Suprapubic skin (tissue), 4 donors: ENCODE measurements at regions not wholly inside any gene's neighbourhood (a gene's known extent, or its start where the extent isn't known, plus 50 kb on each side); places are given as distances from the start of the nearest gene placed in this dataset.

ENCODE experiments used
- POLR2A ChIP-seq, 2 donors: fragments of 450-650 bp; IDR thresholded peaks; one replicate each; pipeline ENCODE4 v1.6.1; 2017; ENCODE audit warnings: antibody characterized with exemption in 2 of 2, mild to moderate bottlenecking in 2 of 2, moderate library complexity in 2 of 2
- POLR2AphosphoS5 ChIP-seq, 3 donors: sonication (generic); formaldehyde crosslinking; IDR thresholded peaks; one replicate each; pipeline ENCODE4 v1.6.1; 2017; ENCODE audit warnings: antibody characterized with exemption in 3 of 3
- TF ChIP-seq, protein P1 (sequence below), 2 donors: fragments of 200-600 bp in 1 of 2; fragments of 450-650 bp in 1 of 2; sonication (generic) in 1 of 2; IDR thresholded peaks; one replicate each; pipeline ENCODE4 v1.5.1; 2016 to 2019; ENCODE audit warnings: antibody characterized with exemption in 2 of 2, mild to moderate bottlenecking in 1 of 2, moderate library complexity in 1 of 2

DNA sequence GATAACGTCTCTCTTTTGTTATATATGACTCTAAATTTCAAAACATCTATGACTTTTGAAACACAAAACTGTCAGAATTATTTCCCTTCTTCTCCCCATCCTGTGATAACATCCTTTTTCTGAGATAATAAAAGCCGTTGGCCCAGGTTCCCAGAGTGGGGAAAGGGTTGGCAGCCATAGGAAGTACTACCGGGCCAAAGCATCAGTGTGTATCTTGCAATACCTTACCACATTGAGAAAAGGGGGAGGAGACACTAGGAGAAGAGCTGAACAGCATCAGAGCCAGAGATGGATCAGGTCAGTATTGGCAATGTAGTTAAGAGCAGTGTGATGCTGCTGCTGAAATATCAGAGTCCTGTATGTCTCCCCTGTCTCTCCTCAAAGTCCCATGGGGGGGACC is 210.0 kb upstream of the PROK2 start:
- TF ChIP-seq POLR2A (IDR thresholded peaks at IDR 0.05), result no peak
- TF ChIP-seq POLR2AphosphoS5 (IDR thresholded peaks at IDR 0.05), result no peak
- TF ChIP-seq, protein P1, sequence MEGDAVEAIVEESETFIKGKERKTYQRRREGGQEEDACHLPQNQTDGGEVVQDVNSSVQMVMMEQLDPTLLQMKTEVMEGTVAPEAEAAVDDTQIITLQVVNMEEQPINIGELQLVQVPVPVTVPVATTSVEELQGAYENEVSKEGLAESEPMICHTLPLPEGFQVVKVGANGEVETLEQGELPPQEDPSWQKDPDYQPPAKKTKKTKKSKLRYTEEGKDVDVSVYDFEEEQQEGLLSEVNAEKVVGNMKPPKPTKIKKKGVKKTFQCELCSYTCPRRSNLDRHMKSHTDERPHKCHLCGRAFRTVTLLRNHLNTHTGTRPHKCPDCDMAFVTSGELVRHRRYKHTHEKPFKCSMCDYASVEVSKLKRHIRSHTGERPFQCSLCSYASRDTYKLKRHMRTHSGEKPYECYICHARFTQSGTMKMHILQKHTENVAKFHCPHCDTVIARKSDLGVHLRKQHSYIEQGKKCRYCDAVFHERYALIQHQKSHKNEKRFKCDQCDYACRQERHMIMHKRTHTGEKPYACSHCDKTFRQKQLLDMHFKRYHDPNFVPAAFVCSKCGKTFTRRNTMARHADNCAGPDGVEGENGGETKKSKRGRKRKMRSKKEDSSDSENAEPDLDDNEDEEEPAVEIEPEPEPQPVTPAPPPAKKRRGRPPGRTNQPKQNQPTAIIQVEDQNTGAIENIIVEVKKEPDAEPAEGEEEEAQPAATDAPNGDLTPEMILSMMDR (IDR thresholded peaks at IDR 0.05), result no peak
